ENCODE measurements at regions not wholly inside any gene's neighbourhood (a gene's known extent, or its start where the extent isn't known, plus 50 kb on each side); places are given as distances from the start of the nearest gene placed in this dataset.

GRCh38 chr4:159735281-159736207 lies 632.7 kb downstream of the RAPGEF2 start:
- TF ChIP-seq GATA2 (IDR thresholded peaks at IDR 0.05; ENCODE audit: low read depth, low read length): no peak
- no peak for TF ChIP-seq GATA3 (IDR thresholded peaks at IDR 0.05; ENCODE audit: low read depth, low read length)
